Right lobe of liver (tissue), 4 donors: ENCODE measurements at regions not wholly inside any gene's neighbourhood (a gene's known extent, or its start where the extent isn't known, plus 50 kb on each side); places are given as distances from the start of the nearest gene placed in this dataset.

Experiments
- CTCF ChIP-seq, 4 donors: fragments of 200-600 bp in 3 of 4; fragments of 450-650 bp in 1 of 4; IDR thresholded peaks; one replicate each; pipeline versions ENCODE4 v1.5.1 to v1.8.0; 2016 to 2022; ENCODE audit warnings: antibody characterized with exemption in 4 of 4, mild to moderate bottlenecking in 2 of 4
- POLR2A ChIP-seq: fragments of 450-650 bp; IDR thresholded peaks from one replicate; pipeline ENCODE4 v1.6.1; 2017; ENCODE audit warnings: antibody characterized with exemption, mild to moderate bottlenecking
- donor health status: DM: no; HTN: no; CAD: no.
- donor health status: DM: no; HTN: no; CAD: no.
- donor health status: DM: no; HTN: yes; CAD: no.

DNA sequence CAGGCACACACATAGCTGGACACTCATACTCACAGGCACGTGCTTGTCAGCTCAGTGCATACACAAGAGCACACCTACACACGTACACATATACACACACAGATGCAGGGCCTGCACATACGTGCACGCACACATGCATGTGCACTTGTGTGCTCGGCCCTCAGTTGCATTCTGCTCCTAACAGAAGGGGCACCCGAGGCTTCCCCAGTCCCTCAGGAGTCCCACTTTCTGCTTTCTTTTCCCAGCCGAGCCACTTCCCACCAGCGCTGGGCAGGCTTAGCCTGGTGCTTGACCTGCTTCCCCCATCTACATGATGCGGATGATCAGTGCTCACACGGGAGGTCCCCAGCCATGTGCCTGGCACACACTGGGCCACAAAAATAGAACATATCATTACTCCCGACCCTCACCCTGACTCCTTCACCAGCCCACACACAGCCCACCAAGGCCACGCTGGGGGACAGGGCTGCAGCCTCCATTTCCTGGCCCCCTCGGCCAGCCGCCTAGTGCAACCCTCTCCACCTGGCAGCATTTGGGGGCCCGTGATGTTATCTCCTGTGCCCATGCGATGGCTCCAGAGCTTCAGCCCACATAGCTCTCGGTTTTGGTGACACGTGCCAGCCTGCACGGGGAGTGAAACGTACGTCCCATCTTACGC, 125.2 kb upstream of the SPACA7 start:
- TF ChIP-seq CTCF (IDR thresholded peaks at IDR 0.05), result no peak
- TF ChIP-seq POLR2A, result no peak
